ENCODE measurements at regions not wholly inside any gene's neighbourhood (a gene's known extent, or its start where the extent isn't known, plus 50 kb on each side); places are given as distances from the start of the nearest gene placed in this dataset.
A peak's percentile ranks its signal among the peaks of the same experiment; 100 is the strongest.

- Histone ChIP-seq H3K27ac (peak overlapping the region in 9 of 11 experiments; percentile 8 to 69 (median 46); a peak in 13 of 22 replicates), H3K4me1 (peaks cover 0 to 27% (median 18%) of the 10 kb centered on the region in 10 experiments; a peak in 18 of 20 replicates), H3K9me3 (replicated peaks in 1 of 11) (peaks cover 9 to 20% (median 16%) of the 10 kb centered on the region in 11 experiments; a peak in 20 of 22 replicates), H3K36me3 (no peaks in the 10 kb centered on the region), H3K9ac (no peak overlapping the region; a peak in 1 of 22 replicates), H4K20me1 (no peaks in the 10 kb centered on the region), H3K4me3 (no peak overlapping the region), H3K4me2 (peak overlapping the region in 8 of 11 experiments; percentile 18 to 80 (median 62); a peak in 14 of 22 replicates), H3K27me3 (no peaks in the 10 kb centered on the region)
- TF ChIP-seq Cebpa-rat (IDR thresholded peaks at IDR 0.05) = no peak
Measured at GRCh38 chr13:79812070-79812850, 331.3 kb downstream of the NDFIP2 start.

DNA sequence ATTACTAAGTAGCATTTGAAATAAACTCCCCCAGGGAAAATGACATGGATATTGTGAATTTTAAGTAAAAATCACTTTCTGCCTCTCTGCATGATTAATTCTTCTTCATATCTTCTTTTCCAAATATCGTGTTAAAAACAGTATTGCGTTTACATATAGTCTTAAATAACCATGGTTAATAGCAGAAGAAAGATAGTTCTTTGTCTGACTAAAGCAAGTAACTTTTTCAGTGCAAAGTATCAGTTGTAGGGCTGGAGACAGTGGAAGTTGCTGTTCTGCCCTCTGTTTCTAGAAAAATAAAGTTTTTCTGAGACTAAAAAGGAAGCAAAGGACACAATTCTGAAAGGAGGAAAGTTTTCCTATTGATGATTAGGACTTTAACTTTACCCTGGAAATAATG is 330.2 kb downstream of the NDFIP2 start:
- Histone ChIP-seq H3K27me3 (no peaks in the 10 kb centered on the region), H3K9me3 (replicated peaks in 1 of 11) (peaks cover 9 to 22% (median 17%) of the 10 kb centered on the region in 11 experiments; a peak in 20 of 22 replicates), H3K9ac (no peak overlapping the region), H4K20me1 (no peaks in the 10 kb centered on the region), H3K4me2 (peak overlapping the region in 2 of 11 experiments; percentile 70 to 80; a peak in 4 of 22 replicates), H3K36me3 (no peaks in the 10 kb centered on the region), H3K4me3 (no peak overlapping the region), H3K4me1 (peaks cover 0 to 27% (median 18%) of the 10 kb centered on the region in 10 experiments; a peak in 18 of 20 replicates), H3K27ac (no peak overlapping the region)
- no peak for TF ChIP-seq Cebpa-rat (IDR thresholded peaks at IDR 0.05)

DNA sequence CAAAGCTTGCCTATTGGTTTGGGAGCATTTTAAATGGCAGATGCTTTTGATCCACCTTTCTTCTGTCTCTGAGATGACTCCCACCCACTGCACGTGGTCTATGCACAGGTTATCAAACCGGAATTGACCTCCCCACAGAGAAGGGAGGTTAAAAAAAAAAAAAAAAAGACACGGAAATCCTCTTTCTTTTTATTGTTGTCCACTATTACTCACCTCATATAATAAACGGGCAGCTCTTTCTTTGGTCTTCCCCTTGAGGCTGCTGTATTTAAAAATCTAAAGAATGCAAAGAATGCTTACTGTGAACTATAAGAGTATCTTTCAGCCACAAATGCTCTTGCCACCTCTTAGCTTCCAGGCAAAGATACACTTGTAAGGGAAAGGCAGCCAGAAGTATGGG is 329.7 kb downstream of the NDFIP2 start:
- Histone ChIP-seq H3K4me2 (no peak overlapping the region), H3K9ac (no peak overlapping the region), H3K9me3 (replicated peaks in 1 of 11) (peaks cover 9 to 22% (median 17%) of the 10 kb centered on the region in 11 experiments; a peak in 20 of 22 replicates), H3K36me3 (no peaks in the 10 kb centered on the region), H3K27ac (no peak overlapping the region), H3K27me3 (no peaks in the 10 kb centered on the region), H3K4me3 (no peak overlapping the region), H3K4me1 (peaks cover 0 to 29% (median 19%) of the 10 kb centered on the region in 10 experiments; a peak in 18 of 20 replicates), H4K20me1 (no peaks in the 10 kb centered on the region)
- no peak for TF ChIP-seq Cebpa-rat (IDR thresholded peaks at IDR 0.05)

GRCh38 chr13:79810018-79810417 is 329.1 kb downstream of the NDFIP2 start:
- H3K27ac ChIP-seq = no peak overlapping the region
- no peaks in the 10 kb centered on the region for H3K36me3 ChIP-seq
- no peak for TF ChIP-seq Cebpa-rat (IDR thresholded peaks at IDR 0.05)
- H3K4me3 ChIP-seq = no peak overlapping the region
- no peak overlapping the region for H3K4me2 ChIP-seq
- no peak overlapping the region for H3K9ac ChIP-seq
- peaks cover 0 to 36% (median 25%) of the 10 kb centered on the region in 10 experiments; a peak in 18 of 20 replicates for H3K4me1 ChIP-seq
- peaks cover 9 to 22% (median 17%) of the 10 kb centered on the region in 11 experiments; a peak in 20 of 22 replicates for H3K9me3 ChIP-seq (replicated peaks in 1 of 11)
- no peaks in the 10 kb centered on the region for H4K20me1 ChIP-seq
- H3K27me3 ChIP-seq = no peaks in the 10 kb centered on the region

GRCh38 chr13:79808475-79808874 is 327.5 kb downstream of the NDFIP2 start:
- TF ChIP-seq Cebpa-rat (IDR thresholded peaks at IDR 0.05) = no peak
- H4K20me1 ChIP-seq = no peaks in the 10 kb centered on the region
- H3K4me3 ChIP-seq = no peak overlapping the region

DNA sequence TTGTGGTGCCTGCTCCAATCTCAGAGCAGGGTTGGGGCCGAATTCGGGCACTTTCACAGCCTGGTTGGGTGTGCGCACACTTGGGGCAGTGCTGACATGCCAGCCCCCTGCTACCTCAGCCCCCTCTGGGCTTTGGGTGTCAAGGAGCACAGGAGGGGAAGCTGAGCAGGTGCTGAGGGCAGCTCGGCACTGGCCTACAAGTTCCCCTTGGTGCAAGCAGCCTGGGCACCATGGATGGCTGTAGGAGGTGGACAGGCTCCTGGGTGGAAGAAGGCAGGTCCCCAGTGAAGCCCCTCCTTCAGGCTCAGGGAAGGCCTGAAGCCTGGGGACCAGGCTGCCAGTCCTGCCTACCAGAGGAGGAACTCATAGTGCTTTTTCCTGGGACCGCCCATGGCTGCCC is 326.6 kb downstream of the NDFIP2 start:
- no peak for TF ChIP-seq Cebpa-rat (IDR thresholded peaks at IDR 0.05)
- peaks cover 9 to 22% (median 17%) of the 10 kb centered on the region in 11 experiments; a peak in 20 of 22 replicates for H3K9me3 ChIP-seq (replicated peaks in 1 of 11)
- H3K27ac ChIP-seq = no peak overlapping the region
- H4K20me1 ChIP-seq = no peaks in the 10 kb centered on the region
- no peaks in the 10 kb centered on the region for H3K27me3 ChIP-seq
- no peak overlapping the region for H3K9ac ChIP-seq
- H3K4me2 ChIP-seq = no peak overlapping the region
- H3K36me3 ChIP-seq = no peaks in the 10 kb centered on the region
- no peak overlapping the region for H3K4me3 ChIP-seq
- H3K4me1 ChIP-seq = peaks cover 14 to 49% (median 38%) of the 10 kb centered on the region in 10 experiments; a peak in 19 of 20 replicates

More at GRCh38 chr13:79808475-79808874, 327.5 kb downstream of the NDFIP2 start:
- Histone ChIP-seq H3K27ac (no peak overlapping the region), H3K27me3 (no peaks in the 10 kb centered on the region), H3K36me3 (no peaks in the 10 kb centered on the region), H3K4me1 (peaks cover 5 to 49% (median 38%) of the 10 kb centered on the region in 10 experiments; a peak in 19 of 20 replicates), H3K9me3 (replicated peaks in 1 of 11) (peaks cover 9 to 22% (median 17%) of the 10 kb centered on the region in 11 experiments; a peak in 20 of 22 replicates), H3K4me2 (no peak overlapping the region), H3K9ac (no peak overlapping the region)

DNA sequence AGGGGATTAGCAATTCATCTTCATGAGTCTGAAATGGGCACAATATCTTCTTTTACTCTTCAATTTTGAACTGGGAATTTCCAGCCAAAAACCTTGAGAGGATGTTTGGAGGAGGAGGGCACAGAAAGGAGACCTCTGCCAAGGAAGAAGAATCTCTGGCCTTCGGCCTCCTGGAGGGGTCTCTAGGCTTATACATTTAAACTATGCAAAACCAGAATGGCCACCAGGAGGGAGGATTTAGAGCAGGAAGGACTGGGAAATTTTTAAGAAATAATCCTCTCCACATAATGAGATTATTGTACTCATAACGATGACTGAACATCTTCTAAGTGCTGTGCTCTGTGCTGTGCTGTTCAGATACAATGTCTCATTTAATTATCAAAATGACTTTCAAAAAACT is 325.9 kb downstream of the NDFIP2 start:
- Histone ChIP-seq H3K27ac (no peak overlapping the region), H3K27me3 (no peaks in the 10 kb centered on the region), H3K9me3 (replicated peaks in 1 of 11) (peaks cover 9 to 22% (median 17%) of the 10 kb centered on the region in 11 experiments; a peak in 20 of 22 replicates), H3K4me1 (peaks cover 19 to 49% (median 38%) of the 10 kb centered on the region in 10 experiments; a peak in 19 of 20 replicates), H3K36me3 (no peaks in the 10 kb centered on the region), H3K4me3 (no peak overlapping the region), H4K20me1 (no peaks in the 10 kb centered on the region), H3K9ac (no peak overlapping the region), H3K4me2 (no peak overlapping the region)
- TF ChIP-seq Cebpa-rat (IDR thresholded peaks at IDR 0.05) = no peak

DNA sequence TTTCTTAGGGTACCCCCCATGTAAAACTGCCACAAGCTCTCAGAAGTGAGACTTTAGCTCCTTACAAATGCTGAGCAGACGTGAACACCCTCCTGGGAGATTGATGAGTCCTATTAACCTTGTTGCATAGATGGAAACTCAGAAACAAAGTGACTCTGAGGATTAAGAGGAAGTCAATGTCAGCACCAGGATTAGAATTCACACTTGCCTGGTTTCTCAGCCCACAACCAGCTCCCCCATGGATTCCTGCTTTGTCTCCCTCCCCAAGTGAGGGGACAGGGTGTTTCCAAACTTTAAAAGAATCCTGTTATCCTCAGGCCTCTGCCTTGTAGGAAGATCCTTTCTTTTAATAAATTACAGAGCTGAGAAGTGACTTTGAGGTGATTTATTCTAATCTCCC is 324.4 kb downstream of the NDFIP2 start:
- H3K27me3 ChIP-seq = no peaks in the 10 kb centered on the region
- TF ChIP-seq Cebpa-rat (IDR thresholded peaks at IDR 0.05) = no peak
- no peak overlapping the region for H3K4me3 ChIP-seq
- peaks cover 9 to 22% (median 17%) of the 10 kb centered on the region in 11 experiments; a peak in 20 of 22 replicates for H3K9me3 ChIP-seq (replicated peaks in 1 of 11)
- H3K9ac ChIP-seq = no peak overlapping the region
- no peaks in the 10 kb centered on the region for H3K36me3 ChIP-seq
- H3K27ac ChIP-seq = no peak overlapping the region
- H3K4me2 ChIP-seq = peak overlapping the region in 7 of 11 experiments; percentile 1 to 76 (median 24); a peak in 9 of 22 replicates
- peaks cover 19 to 43% (median 36%) of the 10 kb centered on the region in 10 experiments; a peak in 19 of 20 replicates for H3K4me1 ChIP-seq
- no peaks in the 10 kb centered on the region for H4K20me1 ChIP-seq

DNA sequence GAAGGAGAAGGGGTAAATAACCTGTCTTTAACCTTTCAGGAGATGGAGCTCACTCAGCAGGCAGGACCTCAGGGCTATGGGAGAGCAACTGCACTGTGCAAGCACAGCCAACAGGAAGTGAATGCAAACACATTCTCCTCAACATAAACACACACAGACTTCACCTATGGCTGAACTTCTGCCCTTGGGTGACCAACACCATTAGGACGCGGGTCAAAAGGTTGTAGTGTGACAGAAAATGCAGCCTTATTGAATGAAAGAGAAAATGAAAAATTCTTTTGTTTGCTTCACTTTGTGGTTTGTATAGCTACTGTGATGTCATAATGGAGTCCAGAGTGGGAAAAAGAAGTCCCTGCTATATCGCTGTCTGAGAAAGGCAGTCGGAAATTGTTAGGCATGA is 323.0 kb downstream of the NDFIP2 start:
- Histone ChIP-seq H4K20me1 (no peaks in the 10 kb centered on the region), H3K27me3 (no peaks in the 10 kb centered on the region), H3K9me3 (replicated peaks in 1 of 11) (peaks cover 9 to 22% (median 17%) of the 10 kb centered on the region in 11 experiments; a peak in 20 of 22 replicates), H3K4me1 (peaks cover 19 to 43% (median 36%) of the 10 kb centered on the region in 10 experiments; a peak in 19 of 20 replicates), H3K9ac (no peak overlapping the region), H3K27ac (no peak overlapping the region), H3K4me3 (no peak overlapping the region), H3K36me3 (no peaks in the 10 kb centered on the region), H3K4me2 (peak overlapping the region in 9 of 11 experiments; percentile 24 to 82 (median 72); a peak in 12 of 22 replicates)
- TF ChIP-seq Cebpa-rat (IDR thresholded peaks at IDR 0.05) = no peak

Measured in BLaER1 treated with 17β-estradiol and CSF1 and Interleukin-3, amounts not matched to agents 10 nM and 100 nM (cell line).